Nephron (organoid): ENCODE measurements at regions not wholly inside any gene's neighbourhood (a gene's known extent, or its start where the extent isn't known, plus 50 kb on each side); places are given as distances from the start of the nearest gene placed in this dataset.

Experiments
- H3K27ac Mint-ChIP-seq, 3 experiments: 2 replicates each; pipeline ENCODE4 v1.8.0; 2020; ENCODE audit warnings: mixed read lengths in 3 of 3, mild to moderate bottlenecking in 2 of 3, moderate library complexity in 1 of 3
- H3K27me3 Mint-ChIP-seq: 2 replicates; pipeline ENCODE4 v1.8.0; 2021; ENCODE audit warnings: low read depth, mild to moderate bottlenecking, moderate library complexity, mixed read lengths
- H3K36me3 Mint-ChIP-seq: 2 replicates; pipeline ENCODE4 v1.8.0; 2020; ENCODE audit warnings: low read depth, mixed read lengths
- H3K4me1 Mint-ChIP-seq: 2 replicates; pipeline ENCODE4 v1.8.0; 2020; ENCODE audit warnings: mixed read lengths
- H3K4me3 Mint-ChIP-seq, 3 experiments: 2 replicates each; pipeline ENCODE4 v1.8.0; 2020; ENCODE audit warnings: mild to moderate bottlenecking in 3 of 3, mixed read lengths in 3 of 3, moderate library complexity in 2 of 3
- H3K9me3 Mint-ChIP-seq: 2 replicates; pipeline ENCODE4 v1.8.0; 2020; ENCODE audit warnings: mixed read lengths
- TF ChIP-seq, protein P1 (sequence below), 3 experiments: fragments of 200-600 bp; sonication (generic); IDR thresholded peaks; one replicate each; pipeline ENCODE4 v1.5.0; 2021; ENCODE audit warnings: antibody characterized with exemption in 3 of 3; ENCODE audit not compliant: unreplicated experiment in 3 of 3

- peaks cover 5% of the 10 kb centered on the region for H3K4me1 Mint-ChIP-seq
- H3K27me3 Mint-ChIP-seq = no peaks in the 10 kb centered on the region
- TF ChIP-seq, protein P1, sequence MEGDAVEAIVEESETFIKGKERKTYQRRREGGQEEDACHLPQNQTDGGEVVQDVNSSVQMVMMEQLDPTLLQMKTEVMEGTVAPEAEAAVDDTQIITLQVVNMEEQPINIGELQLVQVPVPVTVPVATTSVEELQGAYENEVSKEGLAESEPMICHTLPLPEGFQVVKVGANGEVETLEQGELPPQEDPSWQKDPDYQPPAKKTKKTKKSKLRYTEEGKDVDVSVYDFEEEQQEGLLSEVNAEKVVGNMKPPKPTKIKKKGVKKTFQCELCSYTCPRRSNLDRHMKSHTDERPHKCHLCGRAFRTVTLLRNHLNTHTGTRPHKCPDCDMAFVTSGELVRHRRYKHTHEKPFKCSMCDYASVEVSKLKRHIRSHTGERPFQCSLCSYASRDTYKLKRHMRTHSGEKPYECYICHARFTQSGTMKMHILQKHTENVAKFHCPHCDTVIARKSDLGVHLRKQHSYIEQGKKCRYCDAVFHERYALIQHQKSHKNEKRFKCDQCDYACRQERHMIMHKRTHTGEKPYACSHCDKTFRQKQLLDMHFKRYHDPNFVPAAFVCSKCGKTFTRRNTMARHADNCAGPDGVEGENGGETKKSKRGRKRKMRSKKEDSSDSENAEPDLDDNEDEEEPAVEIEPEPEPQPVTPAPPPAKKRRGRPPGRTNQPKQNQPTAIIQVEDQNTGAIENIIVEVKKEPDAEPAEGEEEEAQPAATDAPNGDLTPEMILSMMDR (IDR thresholded peaks at IDR 0.05; ENCODE audit: unreplicated experiment in 3 of 3) = no peak
- no peak overlapping the region for H3K4me3 Mint-ChIP-seq
- no peaks in the 10 kb centered on the region for H3K9me3 Mint-ChIP-seq
- H3K27ac Mint-ChIP-seq = no peak overlapping the region
- no peaks in the 10 kb centered on the region for H3K36me3 Mint-ChIP-seq
Observed at GRCh38 chr2:157194844-157195243, 62.7 kb upstream of the GALNT5 start.

GRCh38 chr2:157196956-157197355 lies 60.5 kb upstream of the GALNT5 start:
- no peaks in the 10 kb centered on the region for H3K27me3 Mint-ChIP-seq
- H3K36me3 Mint-ChIP-seq = no peaks in the 10 kb centered on the region
- no peak overlapping the region for H3K27ac Mint-ChIP-seq
- peaks cover 5% of the 10 kb centered on the region for H3K4me1 Mint-ChIP-seq
- TF ChIP-seq, protein P1 (IDR thresholded peaks at IDR 0.05; ENCODE audit: unreplicated experiment in 3 of 3) = no peak
- no peaks in the 10 kb centered on the region for H3K9me3 Mint-ChIP-seq
- H3K4me3 Mint-ChIP-seq = no peak overlapping the region

DNA sequence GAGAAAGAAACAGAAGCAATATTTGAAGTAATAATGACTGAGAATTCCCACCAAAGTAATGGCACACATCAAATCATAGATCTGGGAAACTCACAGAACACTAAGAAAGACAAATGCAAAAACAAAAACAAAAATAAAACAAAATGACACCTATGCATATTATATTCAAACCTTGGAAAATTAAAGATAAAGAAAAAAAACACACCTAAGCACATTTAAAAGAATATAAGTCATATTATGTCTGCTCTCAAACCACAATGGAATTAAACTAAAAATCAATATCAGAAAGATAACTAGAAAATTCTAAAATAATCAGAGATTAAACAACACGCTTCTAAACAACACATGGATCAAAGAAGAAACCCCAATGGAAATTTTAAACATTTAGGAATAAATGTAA lies 59.7 kb upstream of the GALNT5 start:
- H3K36me3 Mint-ChIP-seq = no peaks in the 10 kb centered on the region

DNA sequence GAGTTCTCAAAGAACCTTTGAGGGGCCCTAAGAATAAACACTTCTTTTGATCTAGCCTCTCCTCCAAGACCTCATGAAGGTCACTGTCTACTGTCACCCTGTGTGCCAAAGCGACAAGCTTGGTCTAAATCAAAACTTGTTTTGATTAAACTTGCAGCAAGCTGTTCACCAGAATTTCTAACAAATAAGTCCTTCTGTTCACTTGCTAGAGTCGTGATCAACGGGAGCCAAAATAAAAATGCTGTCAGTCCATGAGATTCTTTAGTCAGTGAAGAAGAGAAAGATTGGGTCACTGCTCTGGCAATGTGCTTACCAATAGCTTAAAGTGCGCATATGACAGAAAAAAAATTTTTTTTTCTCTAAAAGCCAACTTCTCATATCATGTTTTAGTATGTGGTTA lies 53.9 kb upstream of the GALNT5 start:
- no peaks in the 10 kb centered on the region for H3K36me3 Mint-ChIP-seq
- H3K27ac Mint-ChIP-seq = no peak overlapping the region
- no peak overlapping the region for H3K4me3 Mint-ChIP-seq
- H3K9me3 Mint-ChIP-seq = no peaks in the 10 kb centered on the region
- H3K27me3 Mint-ChIP-seq = no peaks in the 10 kb centered on the region
- H3K4me1 Mint-ChIP-seq = no peaks in the 10 kb centered on the region
- TF ChIP-seq, protein P1 (IDR thresholded peaks at IDR 0.05; ENCODE audit: unreplicated experiment in 3 of 3) = no peak

More for the DNA sequence above, 59.7 kb upstream of the GALNT5 start:
- TF ChIP-seq, protein P1 (IDR thresholded peaks at IDR 0.05; ENCODE audit: unreplicated experiment in 3 of 3) = no peak
- Mint-ChIP-seq H3K4me1 (peaks cover 5% of the 10 kb centered on the region), H3K9me3 (no peaks in the 10 kb centered on the region), H3K27ac (no peak overlapping the region), H3K4me3 (no peak overlapping the region), H3K27me3 (no peaks in the 10 kb centered on the region)

DNA sequence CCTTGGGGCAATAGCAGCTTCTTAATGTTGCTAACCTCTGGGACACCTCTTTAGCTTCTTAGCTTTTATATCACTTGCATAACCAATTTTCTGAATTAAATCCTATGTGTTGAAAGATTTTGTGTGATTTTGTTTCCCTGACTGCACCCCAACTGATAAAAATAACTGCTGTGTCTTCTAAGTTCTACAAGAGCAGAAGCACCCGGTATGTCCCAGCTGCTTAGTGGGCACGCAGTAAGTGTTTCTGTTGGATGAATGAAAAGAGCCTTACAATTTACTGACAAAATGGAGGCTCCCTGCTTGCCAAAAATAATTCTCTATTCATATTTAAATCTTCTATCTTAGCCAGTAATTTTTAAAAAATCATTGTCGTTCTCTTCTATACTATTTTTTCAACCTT lies 53.1 kb upstream of the GALNT5 start:
- Mint-ChIP-seq H3K4me3 (no peak overlapping the region), H3K9me3 (no peaks in the 10 kb centered on the region), H3K27ac (no peak overlapping the region), H3K4me1 (no peaks in the 10 kb centered on the region), H3K36me3 (no peaks in the 10 kb centered on the region), H3K27me3 (no peaks in the 10 kb centered on the region)
- TF ChIP-seq, protein P1 (IDR thresholded peaks at IDR 0.05; ENCODE audit: unreplicated experiment in 3 of 3) = no peak

DNA sequence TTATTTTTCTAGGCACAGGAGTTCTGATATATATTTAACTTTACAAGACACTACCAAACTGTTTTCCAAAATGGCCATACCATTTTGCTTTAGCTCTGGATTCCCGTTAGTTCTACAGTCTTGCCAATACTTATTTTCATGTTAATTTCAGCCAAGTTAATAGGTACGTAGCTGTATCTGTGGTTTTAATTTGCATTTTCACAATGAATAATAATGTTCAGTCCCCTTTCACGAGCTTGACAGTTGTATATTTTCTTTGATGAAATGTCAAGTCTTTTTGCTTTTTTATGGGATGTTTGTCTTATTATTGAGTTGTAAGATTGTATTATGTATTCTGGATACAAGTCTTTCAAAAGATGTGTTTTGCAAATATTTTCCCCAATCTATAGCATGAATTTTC lies 50.6 kb upstream of the GALNT5 start:
- H3K36me3 Mint-ChIP-seq = no peaks in the 10 kb centered on the region
- no peaks in the 10 kb centered on the region for H3K27me3 Mint-ChIP-seq
- no peaks in the 10 kb centered on the region for H3K4me1 Mint-ChIP-seq
- no peak overlapping the region for H3K27ac Mint-ChIP-seq
- H3K9me3 Mint-ChIP-seq = no peaks in the 10 kb centered on the region
- TF ChIP-seq, protein P1 (IDR thresholded peaks at IDR 0.05; ENCODE audit: unreplicated experiment in 3 of 3) = no peak
- H3K4me3 Mint-ChIP-seq = no peak overlapping the region
